Fibroblast of the aortic adventitia (primary cell): ENCODE measurements at regions not wholly inside any gene's neighbourhood (a gene's known extent, or its start where the extent isn't known, plus 50 kb on each side); places are given as distances from the start of the nearest gene placed in this dataset.

Experiments
- DNase-seq: peaks from one replicate; pipeline ENCODE4 v3.0.0-alpha.2; 2010; ENCODE audit warnings: low read depth
- H3K4me3 ChIP-seq: 2 replicates; pipeline ENCODE4 v1.5.1; 2011; ENCODE audit warnings: low read depth, mild to moderate bottlenecking, control low read depth, low read length, moderate library complexity
- TF ChIP-seq, protein P1 (sequence below): IDR thresholded peaks from 2 replicates; pipeline ENCODE4 v1.5.1; 2011; ENCODE audit warnings: mild to moderate bottlenecking, low read length, control low read depth, inconsistent platforms; ENCODE audit not compliant: insufficient read depth

GRCh38 chr15:58260205-58260724, 122.1 kb downstream of the AQP9 start:
- DNase-seq: no peak
- TF ChIP-seq, protein P1, sequence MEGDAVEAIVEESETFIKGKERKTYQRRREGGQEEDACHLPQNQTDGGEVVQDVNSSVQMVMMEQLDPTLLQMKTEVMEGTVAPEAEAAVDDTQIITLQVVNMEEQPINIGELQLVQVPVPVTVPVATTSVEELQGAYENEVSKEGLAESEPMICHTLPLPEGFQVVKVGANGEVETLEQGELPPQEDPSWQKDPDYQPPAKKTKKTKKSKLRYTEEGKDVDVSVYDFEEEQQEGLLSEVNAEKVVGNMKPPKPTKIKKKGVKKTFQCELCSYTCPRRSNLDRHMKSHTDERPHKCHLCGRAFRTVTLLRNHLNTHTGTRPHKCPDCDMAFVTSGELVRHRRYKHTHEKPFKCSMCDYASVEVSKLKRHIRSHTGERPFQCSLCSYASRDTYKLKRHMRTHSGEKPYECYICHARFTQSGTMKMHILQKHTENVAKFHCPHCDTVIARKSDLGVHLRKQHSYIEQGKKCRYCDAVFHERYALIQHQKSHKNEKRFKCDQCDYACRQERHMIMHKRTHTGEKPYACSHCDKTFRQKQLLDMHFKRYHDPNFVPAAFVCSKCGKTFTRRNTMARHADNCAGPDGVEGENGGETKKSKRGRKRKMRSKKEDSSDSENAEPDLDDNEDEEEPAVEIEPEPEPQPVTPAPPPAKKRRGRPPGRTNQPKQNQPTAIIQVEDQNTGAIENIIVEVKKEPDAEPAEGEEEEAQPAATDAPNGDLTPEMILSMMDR: no peak
- no peak overlapping the region for H3K4me3 ChIP-seq

GRCh38 chr15:58260725-58261267, 122.6 kb downstream of the AQP9 start:
- TF ChIP-seq, protein P1: no peak
- DNase-seq: no peak
- no peak overlapping the region for H3K4me3 ChIP-seq

DNA sequence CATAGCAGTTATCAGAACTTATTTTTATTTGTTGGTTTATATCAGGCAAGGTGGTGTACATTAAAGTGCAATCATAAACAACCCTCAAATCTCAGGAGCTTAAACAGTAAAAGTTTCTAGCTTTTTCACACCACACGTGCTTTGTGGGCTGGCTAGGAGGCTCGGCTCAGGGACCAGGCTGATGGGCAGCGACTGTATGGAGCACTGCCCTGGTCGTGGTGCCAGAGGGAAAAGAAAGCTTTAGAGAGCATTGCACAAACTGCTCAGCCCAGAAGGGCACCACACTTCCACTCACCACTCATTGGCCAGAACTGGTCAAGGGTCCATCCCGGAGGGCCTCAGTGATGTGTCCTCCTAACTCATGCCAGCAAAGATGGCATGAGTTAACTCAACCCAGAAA, 123.2 kb downstream of the AQP9 start:
- no peak overlapping the region for H3K4me3 ChIP-seq
- TF ChIP-seq, protein P1: no peak
- no peak for DNase-seq

DNA sequence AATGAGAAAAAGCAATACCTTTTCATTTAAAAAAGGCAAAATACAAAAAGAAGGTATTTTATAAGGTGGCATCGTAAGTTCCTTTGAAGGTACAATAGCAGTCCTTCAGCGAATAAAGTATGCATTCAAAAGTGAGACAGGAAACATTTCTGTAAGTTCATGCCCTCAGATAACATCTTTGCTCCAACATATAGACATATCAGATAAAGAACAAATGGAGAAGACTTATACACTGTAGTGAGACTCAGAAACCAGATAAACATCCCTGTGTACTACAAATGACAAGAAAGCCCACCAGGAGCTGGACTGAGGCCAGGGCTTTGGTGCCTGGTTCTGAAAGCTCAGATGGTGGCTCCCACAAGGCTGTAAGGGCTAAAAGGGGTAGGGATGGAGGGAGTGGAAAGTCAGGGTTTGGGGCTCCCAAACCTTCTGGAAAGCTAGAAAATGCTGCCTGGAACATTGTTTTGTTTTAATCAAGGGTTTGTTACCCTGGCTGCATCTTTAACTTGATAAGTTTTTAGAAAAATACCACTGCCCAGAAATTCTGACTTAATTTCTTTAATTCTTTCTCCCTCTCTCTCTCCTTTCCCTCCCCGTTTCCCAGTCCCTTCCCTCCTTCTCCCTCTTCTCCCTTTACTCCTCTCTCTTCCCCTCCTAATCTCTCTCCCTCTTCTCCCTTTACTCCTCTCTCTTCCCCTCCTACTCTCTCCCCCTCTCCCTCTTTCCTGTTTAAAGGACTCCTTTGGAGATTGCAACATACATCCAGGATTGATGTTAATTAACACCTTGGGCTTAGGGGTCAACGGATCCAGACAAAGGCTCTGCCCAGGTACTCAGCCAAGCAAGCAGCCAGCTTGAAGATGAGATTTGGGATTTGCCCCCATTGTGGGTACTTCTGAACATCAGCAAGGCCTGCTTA, 126.1 kb downstream of the AQP9 start:
- no peak for DNase-seq
- TF ChIP-seq, protein P1: no peak
- H3K4me3 ChIP-seq: no peak overlapping the region

GRCh38 chr15:58267051-58267450, 128.9 kb downstream of the AQP9 start:
- no peak overlapping the region for H3K4me3 ChIP-seq

GRCh38 chr15:58268746-58269267, 130.6 kb downstream of the AQP9 start:
- TF ChIP-seq, protein P1: no peak
- DNase-seq: no peak

More at GRCh38 chr15:58267051-58267450, 128.9 kb downstream of the AQP9 start:
- DNase-seq: no peak
- TF ChIP-seq, protein P1: no peak

More at GRCh38 chr15:58268746-58269267, 130.6 kb downstream of the AQP9 start:
- no peak overlapping the region for H3K4me3 ChIP-seq
